Sigmoid colon (tissue), 6 donors: ENCODE measurements at regions not wholly inside any gene's neighbourhood (a gene's known extent, or its start where the extent isn't known, plus 50 kb on each side); places are given as distances from the start of the nearest gene placed in this dataset.
"Not testable (repeated sequence)": the region's sequence is repeated elsewhere in the genome, so short reads cannot be mapped to it uniquely, and the experiment has no call there.

Experiments used
- DNase-seq: peaks from one replicate; pipeline ENCODE4 v3.0.0-alpha.2; 2019
- H3K27ac ChIP-seq, 4 donors: fragments of 200-600 bp; sonication (generic); one replicate each; pipeline ENCODE4 v1.5.1; 2016 to 2019; ENCODE audit warnings: mild to moderate bottlenecking in 1 of 4
- H3K27me3 ChIP-seq, 3 donors: fragments of 200-600 bp; sonication (generic); one replicate each; pipeline ENCODE4 v1.5.1; 2019; ENCODE audit warnings: mild to moderate bottlenecking in 1 of 3
- H3K36me3 ChIP-seq, 4 donors: fragments of 200-600 bp; sonication (generic); one replicate each; pipeline ENCODE4 v1.5.1; 2016 to 2019
- H3K4me1 ChIP-seq, 4 donors: fragments of 200-600 bp; sonication (generic); one replicate each; pipeline ENCODE4 v1.5.1; 2017 to 2019
- H3K4me3 ChIP-seq, 4 donors: fragments of 200-600 bp; sonication (generic); one replicate each; pipeline ENCODE4 v1.5.1; 2017 to 2019; ENCODE audit warnings: mild to moderate bottlenecking in 2 of 4, moderate library complexity in 1 of 4
- H3K9me3 ChIP-seq, 4 donors: fragments of 200-600 bp in 3 of 4; sonication (generic) in 3 of 4; one replicate each; pipeline versions ENCODE4 v1.5.1 to v1.6.1; 2013 to 2019
- EP300 ChIP-seq, 4 donors: sonication (generic); formaldehyde crosslinking; IDR thresholded peaks; one replicate each; pipeline ENCODE4 v1.6.1; 2017; ENCODE audit warnings: antibody characterized with exemption in 4 of 4
- POLR2A ChIP-seq, 2 donors: fragments of 450-650 bp; IDR thresholded peaks; one replicate each; pipeline ENCODE4 v1.6.1; 2016; ENCODE audit warnings: antibody characterized with exemption in 2 of 2, mild to moderate bottlenecking in 2 of 2, moderate library complexity in 2 of 2
- POLR2AphosphoS5 ChIP-seq, 4 donors: sonication (generic); formaldehyde crosslinking; IDR thresholded peaks; one replicate each; pipeline ENCODE4 v1.6.1; 2017; ENCODE audit warnings: antibody characterized with exemption in 4 of 4
- WGBS, 2 donors: extraction: QIAGEN DNeasy Blood & Tissue Kit; methylation state at CpG; one replicate each; pipeline ENCODE4 v1.1.7; 2013; 5-methylcytosine and 5-hydroxymethylcytosine counted together
- intact Hi-C: fragments of 100-400 bp; cut with DNase I; formaldehyde crosslinking; loops from one replicate; pipeline ENCODE4 v1.15.1; 2023
- TF ChIP-seq, protein P1 (sequence below), 4 experiments: fragments of 450-650 bp in 3 of 4; fragments of 200-600 bp in 1 of 4; IDR thresholded peaks; one replicate each; pipeline ENCODE4 v1.5.1; 2016 to 2019; ENCODE audit warnings: antibody characterized with exemption in 4 of 4, mild to moderate bottlenecking in 3 of 4, moderate library complexity in 2 of 4
- donor health status: healthy with polysubstance abuse.
- donor health status: healthy.

GRCh38 chrX:107360788-107361360 is 88.6 kb upstream of the FRMPD3 start:
- 16 to 23% methylated on average over 2 of the region's 2 CpGs for WGBS, 2 donors
- intact Hi-C loops, result no loop called here

DNA sequence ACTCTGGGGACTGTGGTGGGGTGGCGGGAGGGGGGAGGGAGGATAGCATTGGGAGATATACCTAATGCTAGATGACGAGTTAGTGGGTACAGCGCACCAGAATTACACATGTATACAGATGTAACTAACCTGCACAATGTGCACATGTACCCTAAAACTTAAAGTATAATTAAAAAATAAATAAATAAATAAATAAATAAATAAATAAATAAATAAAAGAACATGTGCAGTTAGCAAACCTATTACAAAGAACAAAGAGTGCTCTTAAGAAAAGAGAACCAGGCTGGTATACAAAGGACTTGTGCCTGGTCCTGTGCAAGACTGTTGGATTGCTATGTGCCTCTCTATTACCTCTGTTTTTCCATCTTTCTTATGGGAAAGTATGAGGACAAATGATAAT is 79.3 kb upstream of the FRMPD3 start:
- DNase-seq, H3K36me3 ChIP-seq, H3K9me3 ChIP-seq, intact Hi-C loops, H3K27me3 ChIP-seq, H3K4me3 ChIP-seq, H3K4me1 ChIP-seq, H3K27ac ChIP-seq: not testable (repeated sequence)
- WGBS, 2 donors, result 65 to 96% methylated on average over 3 of the region's 3 CpGs

More at GRCh38 chrX:107360788-107361360, 88.6 kb upstream of the FRMPD3 start:
- DNase-seq, result no peak
- H3K27me3 ChIP-seq, result no peaks in the 10 kb centered on the region
- no peaks in the 10 kb centered on the region for H3K36me3 ChIP-seq
- no peaks in the 10 kb centered on the region for H3K9me3 ChIP-seq
- no peak overlapping the region for H3K4me3 ChIP-seq
- H3K27ac ChIP-seq, result no peak overlapping the region
- TF ChIP-seq EP300 (IDR thresholded peaks at IDR 0.05) (no peak), POLR2AphosphoS5 (IDR thresholded peaks at IDR 0.05) (no peak), POLR2A (IDR thresholded peaks at IDR 0.05) (no peak)
- TF ChIP-seq, protein P1, sequence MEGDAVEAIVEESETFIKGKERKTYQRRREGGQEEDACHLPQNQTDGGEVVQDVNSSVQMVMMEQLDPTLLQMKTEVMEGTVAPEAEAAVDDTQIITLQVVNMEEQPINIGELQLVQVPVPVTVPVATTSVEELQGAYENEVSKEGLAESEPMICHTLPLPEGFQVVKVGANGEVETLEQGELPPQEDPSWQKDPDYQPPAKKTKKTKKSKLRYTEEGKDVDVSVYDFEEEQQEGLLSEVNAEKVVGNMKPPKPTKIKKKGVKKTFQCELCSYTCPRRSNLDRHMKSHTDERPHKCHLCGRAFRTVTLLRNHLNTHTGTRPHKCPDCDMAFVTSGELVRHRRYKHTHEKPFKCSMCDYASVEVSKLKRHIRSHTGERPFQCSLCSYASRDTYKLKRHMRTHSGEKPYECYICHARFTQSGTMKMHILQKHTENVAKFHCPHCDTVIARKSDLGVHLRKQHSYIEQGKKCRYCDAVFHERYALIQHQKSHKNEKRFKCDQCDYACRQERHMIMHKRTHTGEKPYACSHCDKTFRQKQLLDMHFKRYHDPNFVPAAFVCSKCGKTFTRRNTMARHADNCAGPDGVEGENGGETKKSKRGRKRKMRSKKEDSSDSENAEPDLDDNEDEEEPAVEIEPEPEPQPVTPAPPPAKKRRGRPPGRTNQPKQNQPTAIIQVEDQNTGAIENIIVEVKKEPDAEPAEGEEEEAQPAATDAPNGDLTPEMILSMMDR (IDR thresholded peaks at IDR 0.05), result no peak
- H3K4me1 ChIP-seq, result no peaks in the 10 kb centered on the region

DNA sequence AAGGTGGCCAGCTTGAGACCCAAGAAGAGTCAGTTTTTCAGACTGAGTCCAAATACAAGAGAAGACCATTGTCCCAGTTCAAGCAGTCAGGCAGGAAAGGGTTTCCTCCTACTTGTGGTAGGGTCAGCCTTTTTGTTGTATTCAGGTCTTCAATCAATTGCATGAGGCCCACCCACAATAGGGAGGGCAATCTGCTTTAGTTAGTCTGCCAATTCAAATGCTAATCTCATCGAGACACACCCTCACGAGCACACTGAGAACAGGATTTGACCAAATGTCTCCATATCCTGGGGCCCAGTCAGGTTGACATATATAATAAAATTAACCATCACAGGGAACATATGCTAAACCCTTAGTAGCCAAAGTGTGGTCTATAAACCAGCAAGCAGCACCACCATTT is 75.3 kb upstream of the FRMPD3 start:
- no peaks in the 10 kb centered on the region for H3K36me3 ChIP-seq
- TF ChIP-seq EP300 (IDR thresholded peaks at IDR 0.05), result no peak
- TF ChIP-seq POLR2AphosphoS5 (IDR thresholded peaks at IDR 0.05), result no peak
- TF ChIP-seq POLR2A (IDR thresholded peaks at IDR 0.05), result no peak
- TF ChIP-seq, protein P1 (IDR thresholded peaks at IDR 0.05), result no peak
- no peaks in the 10 kb centered on the region for H3K27me3 ChIP-seq
- 74 to 76% methylated on average over 2 of the region's 2 CpGs for WGBS, 2 donors
- H3K4me1 ChIP-seq, result no peaks in the 10 kb centered on the region
- no peak for DNase-seq
- H3K4me3 ChIP-seq, result no peak overlapping the region
- no peak overlapping the region for H3K27ac ChIP-seq
- no peaks in the 10 kb centered on the region for H3K9me3 ChIP-seq
- intact Hi-C loops, result no loop called here

DNA sequence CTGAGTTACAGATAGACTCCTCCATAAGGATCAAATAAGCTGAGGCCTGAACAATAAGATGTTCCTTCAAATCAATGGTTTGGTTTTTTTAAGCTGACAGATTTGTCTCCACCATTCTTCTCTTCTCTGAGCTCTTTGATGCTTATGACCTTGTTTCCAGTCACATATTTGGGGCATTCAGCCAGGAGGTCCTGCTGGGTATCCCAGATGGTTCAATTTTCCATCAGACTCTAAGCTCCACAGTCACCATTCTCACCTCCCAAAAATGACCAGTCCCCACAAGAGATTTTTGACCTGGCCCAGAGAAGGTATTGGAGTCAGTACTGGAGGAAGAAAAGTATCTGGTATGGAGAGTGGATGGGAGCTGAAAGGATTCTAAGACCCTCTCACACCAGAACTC is 74.6 kb upstream of the FRMPD3 start:
- Histone ChIP-seq H3K9me3 (no peaks in the 10 kb centered on the region), H3K27me3 (no peaks in the 10 kb centered on the region), H3K4me1 (no peaks in the 10 kb centered on the region), H3K27ac (no peak overlapping the region), H3K36me3 (no peaks in the 10 kb centered on the region), H3K4me3 (no peak overlapping the region)
- TF ChIP-seq POLR2AphosphoS5 (IDR thresholded peaks at IDR 0.05) (no peak), EP300 (IDR thresholded peaks at IDR 0.05) (no peak), POLR2A (IDR thresholded peaks at IDR 0.05) (no peak)
- TF ChIP-seq, protein P1 (IDR thresholded peaks at IDR 0.05), result no peak
- no peak for DNase-seq
- intact Hi-C loops, result no loop called here

- H3K27me3 ChIP-seq, H3K36me3 ChIP-seq, H3K27ac ChIP-seq, H3K9me3 ChIP-seq, intact Hi-C loops, H3K4me1 ChIP-seq, H3K4me3 ChIP-seq, DNase-seq: not testable (repeated sequence)
Observed at GRCh38 chrX:107376186-107376585, 73.3 kb upstream of the FRMPD3 start.

GRCh38 chrX:107384397-107385105 is 64.9 kb upstream of the FRMPD3 start:
- no peak overlapping the region for H3K27ac ChIP-seq
- TF ChIP-seq POLR2A (IDR thresholded peaks at IDR 0.05) (no peak), POLR2AphosphoS5 (IDR thresholded peaks at IDR 0.05) (no peak), EP300 (IDR thresholded peaks at IDR 0.05) (no peak)
- TF ChIP-seq, protein P1 (IDR thresholded peaks at IDR 0.05), result no peak
- intact Hi-C loops, result no loop called here
- 63 to 82% methylated on average over 8 of the region's 8 CpGs for WGBS, 2 donors
- no peak overlapping the region for H3K4me3 ChIP-seq
- no peak for DNase-seq
- no peaks in the 10 kb centered on the region for H3K36me3 ChIP-seq
- no peaks in the 10 kb centered on the region for H3K9me3 ChIP-seq
- no peaks in the 10 kb centered on the region for H3K27me3 ChIP-seq
- H3K4me1 ChIP-seq, result no peaks in the 10 kb centered on the region
